ENCODE measurements at regions not wholly inside any gene's neighbourhood (a gene's known extent, or its start where the extent isn't known, plus 50 kb on each side); places are given as distances from the start of the nearest gene placed in this dataset.
"Not testable (repeated sequence)": the region's sequence is repeated elsewhere in the genome, so short reads cannot be mapped to it uniquely, and the experiment has no call there.

- TF ChIP-seq ZBTB4 (CRISPR knock-in tag; IDR thresholded peaks at IDR 0.05) (no peak), ATF3 (IDR thresholded peaks at IDR 0.05; ENCODE audit: borderline replicate concordance, extremely low read depth, low read depth, low read length) (no peak), HDAC6 (IDR thresholded peaks at IDR 0.05; ENCODE audit: unreplicated experiment) (no peak), POLR2AphosphoS2 (IDR thresholded peaks at IDR 0.05; ENCODE audit: low read depth, low read length) (no peak), EP300 (IDR thresholded peaks at IDR 0.05; ENCODE audit: borderline replicate concordance in 1 of 2, control insufficient read depth in 1 of 2, low read depth in 2 of 2, low read length in 2 of 2) (no peak), MEF2B (IDR thresholded peaks at IDR 0.05; ENCODE audit: partially characterized antibody, poor library complexity, severe bottlenecking) (no peak)
Observed at GRCh38 chr1:217039926-217040325, 316.7 kb upstream of the ESRRG start (continued).

- H3K4me1 ChIP-seq (ENCODE audit: control insufficient read depth, insufficient read depth, low read length); H4K20me1 ChIP-seq (ENCODE audit: control insufficient read depth, insufficient read depth); intact Hi-C loops (cut with micrococcal nuclease; ENCODE audit: unreplicated experiment); H3K4me3 ChIP-seq; SMC1A ChIA-PET (ENCODE audit: uncharacterized antibody, unreplicated experiment); H3K79me2 ChIP-seq (ENCODE audit: control insufficient read depth, insufficient read depth, low read length); H3K4me2 ChIP-seq (ENCODE audit: control insufficient read depth, insufficient read depth); RAD21 ChIA-PET (ENCODE audit: unreplicated experiment); H3K27ac ChIP-seq (ENCODE audit: control insufficient read depth, insufficient read depth); BruUV-seq (replicated peaks); ATAC-seq; DNase-seq (ENCODE audit: low read depth, low spot score); H2AFZ ChIP-seq (ENCODE audit: control insufficient read depth, low read depth, low read length); H3K27me3 ChIP-seq (replicated peaks in 1 of 2; ENCODE audit: control insufficient read depth in 2 of 2, insufficient read depth in 2 of 2, low read length in 1 of 2); H3K9me3 ChIP-seq (replicated peaks; ENCODE audit: control insufficient read depth, insufficient read depth, low read length); FAIRE-seq; CTCF ChIA-PET; H3K36me3 ChIP-seq (ENCODE audit: control insufficient read depth in 2 of 2, insufficient read depth in 2 of 2, low read length in 1 of 2); H3K9ac ChIP-seq (ENCODE audit: control insufficient read depth, insufficient read depth, low read length); POLR2A ChIA-PET; in situ Hi-C loops (cut with MboI): not testable (repeated sequence)
- WGBS (ENCODE audit: insufficient coverage, insufficient replicate concordance, low lambda C conversion rate, missing lambda C conversion rate), result 33% methylated on average over 3 of the region's 3 CpGs
Observed at GRCh38 chr1:217039139-217039538, 315.9 kb upstream of the ESRRG start.

All from GM12878 (cell line).